ENCODE measurements at regions not wholly inside any gene's neighbourhood (a gene's known extent, or its start where the extent isn't known, plus 50 kb on each side); places are given as distances from the start of the nearest gene placed in this dataset.

DNA sequence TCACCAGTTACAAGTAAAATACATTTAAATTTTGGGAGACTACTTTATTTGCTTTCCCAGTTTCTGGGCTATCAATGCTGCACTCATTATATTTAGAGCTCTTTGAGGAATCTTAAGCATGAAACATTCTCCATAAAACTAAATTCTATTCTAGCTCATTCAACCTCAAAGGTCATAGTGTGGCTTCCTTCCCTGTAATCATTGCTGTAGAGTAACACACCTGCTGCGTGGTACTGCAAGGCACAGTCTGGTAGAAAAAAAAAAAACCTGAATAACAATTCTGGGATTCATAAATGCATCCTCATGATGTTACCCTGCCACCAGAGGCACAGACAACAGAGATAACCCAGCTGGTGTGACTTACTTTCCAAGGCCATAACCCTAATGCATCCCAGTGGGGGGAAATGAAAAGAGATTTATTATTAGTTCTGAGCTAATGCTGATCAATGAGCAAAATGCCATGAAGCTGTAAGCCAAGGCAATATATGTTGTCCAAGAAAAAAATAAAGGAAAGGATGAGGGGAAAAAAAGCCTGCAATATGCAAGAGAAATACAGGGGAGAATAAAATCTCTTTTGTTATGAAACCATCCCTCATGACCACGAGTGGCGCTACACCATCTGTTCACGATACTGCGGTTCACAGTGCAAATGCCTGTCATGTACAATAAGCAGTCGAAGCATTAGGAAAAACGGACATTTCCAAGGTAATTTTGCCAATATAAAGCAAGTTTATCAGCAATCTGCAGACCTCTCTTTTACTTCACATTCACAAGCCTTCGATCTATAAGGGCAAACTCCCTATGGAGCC is 1481.6 kb upstream of the PIK3C3 start:
- TF ChIP-seq, protein P1, sequence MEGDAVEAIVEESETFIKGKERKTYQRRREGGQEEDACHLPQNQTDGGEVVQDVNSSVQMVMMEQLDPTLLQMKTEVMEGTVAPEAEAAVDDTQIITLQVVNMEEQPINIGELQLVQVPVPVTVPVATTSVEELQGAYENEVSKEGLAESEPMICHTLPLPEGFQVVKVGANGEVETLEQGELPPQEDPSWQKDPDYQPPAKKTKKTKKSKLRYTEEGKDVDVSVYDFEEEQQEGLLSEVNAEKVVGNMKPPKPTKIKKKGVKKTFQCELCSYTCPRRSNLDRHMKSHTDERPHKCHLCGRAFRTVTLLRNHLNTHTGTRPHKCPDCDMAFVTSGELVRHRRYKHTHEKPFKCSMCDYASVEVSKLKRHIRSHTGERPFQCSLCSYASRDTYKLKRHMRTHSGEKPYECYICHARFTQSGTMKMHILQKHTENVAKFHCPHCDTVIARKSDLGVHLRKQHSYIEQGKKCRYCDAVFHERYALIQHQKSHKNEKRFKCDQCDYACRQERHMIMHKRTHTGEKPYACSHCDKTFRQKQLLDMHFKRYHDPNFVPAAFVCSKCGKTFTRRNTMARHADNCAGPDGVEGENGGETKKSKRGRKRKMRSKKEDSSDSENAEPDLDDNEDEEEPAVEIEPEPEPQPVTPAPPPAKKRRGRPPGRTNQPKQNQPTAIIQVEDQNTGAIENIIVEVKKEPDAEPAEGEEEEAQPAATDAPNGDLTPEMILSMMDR (conservative IDR thresholded peaks at IDR 0.05; ENCODE audit: low read depth) = no peak
- no peak overlapping the region for H3K27ac ChIP-seq
- CTCF ChIA-PET = interaction anchor here (0.6 kb wide), 1 partner anchor 257 kb away, joined by 4 read pairs; no protein-coding TSS in a partner anchor
- DNase-seq (ENCODE audit: low spot score) = no peak
- POLR2A ChIA-PET (ENCODE audit: low non-redundant PET) = no interaction called here

DNA sequence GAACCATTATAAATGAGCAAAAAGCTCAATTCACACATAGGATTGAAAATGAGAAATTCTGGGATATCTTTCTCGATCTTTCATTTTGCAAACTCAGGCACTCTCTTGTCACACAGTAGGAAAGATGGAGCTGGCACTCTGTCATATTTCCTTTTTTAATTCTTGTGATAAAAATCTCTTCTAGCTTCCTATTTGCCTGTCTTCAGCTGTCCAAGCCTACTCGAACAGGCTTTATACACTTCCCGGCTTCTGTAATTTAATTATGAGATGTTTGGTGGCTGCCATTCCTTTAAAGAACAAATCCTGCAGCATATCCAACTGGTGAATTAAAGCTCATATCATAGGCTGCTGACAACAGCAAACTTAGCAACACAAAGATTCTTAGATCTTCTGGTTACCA is 1484.3 kb upstream of the PIK3C3 start:
- TF ChIP-seq, protein P1 (conservative IDR thresholded peaks at IDR 0.05; ENCODE audit: low read depth) = no peak
- ChIA-PET POLR2A (ENCODE audit: low non-redundant PET) (no interaction called here), CTCF (no interaction called here)
- no peak for DNase-seq (ENCODE audit: low spot score)
- H3K27ac ChIP-seq = no peak overlapping the region

DNA sequence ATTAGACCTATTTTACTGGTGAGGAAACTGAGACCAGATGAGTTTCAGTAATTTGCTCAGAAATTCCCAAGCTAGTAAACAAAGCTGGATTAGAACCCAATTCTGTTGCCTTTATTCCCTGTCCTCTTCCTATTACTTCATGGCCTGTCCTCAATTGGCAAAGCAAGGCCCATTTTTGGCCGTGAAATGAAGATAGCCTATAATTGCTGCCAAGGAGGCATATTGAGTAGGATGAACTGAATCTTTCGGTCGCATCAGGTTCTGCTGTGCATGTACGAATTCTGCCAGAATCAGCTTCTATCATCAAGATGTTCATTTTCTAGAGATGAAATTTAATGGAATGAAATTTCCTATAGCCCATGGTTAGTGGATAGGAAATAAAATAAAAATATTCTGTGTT is 1485.2 kb upstream of the PIK3C3 start:
- ChIA-PET POLR2A (ENCODE audit: low non-redundant PET) (no interaction called here), CTCF (no interaction called here)
- H3K27ac ChIP-seq = no peak overlapping the region
- TF ChIP-seq, protein P1 (conservative IDR thresholded peaks at IDR 0.05; ENCODE audit: low read depth) = no peak
- no peak for DNase-seq (ENCODE audit: low spot score)

DNA sequence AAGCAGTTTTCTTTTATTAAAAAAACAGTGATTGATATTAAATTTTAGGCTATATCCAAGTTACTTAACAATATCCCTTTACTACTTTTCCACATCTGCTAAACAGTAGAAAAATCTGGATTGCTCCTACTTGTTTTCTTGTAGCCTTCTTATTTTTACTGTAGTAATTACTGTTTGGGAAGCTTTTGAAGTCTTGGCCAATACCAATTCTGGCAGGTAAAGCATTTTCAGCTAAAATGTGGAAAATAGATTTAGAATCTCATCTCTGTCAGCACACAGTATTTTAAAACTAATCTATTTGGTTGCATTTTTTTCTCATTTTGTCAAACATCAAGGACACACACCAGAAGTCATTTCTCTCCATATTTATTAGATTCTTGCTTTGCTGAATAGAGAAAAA is 1485.7 kb upstream of the PIK3C3 start:
- ChIA-PET POLR2A (ENCODE audit: low non-redundant PET) (no interaction called here), CTCF (no interaction called here)
- H3K27ac ChIP-seq = no peak overlapping the region
- no peak for DNase-seq (ENCODE audit: low spot score)
- TF ChIP-seq, protein P1 (conservative IDR thresholded peaks at IDR 0.05; ENCODE audit: low read depth) = no peak

DNA sequence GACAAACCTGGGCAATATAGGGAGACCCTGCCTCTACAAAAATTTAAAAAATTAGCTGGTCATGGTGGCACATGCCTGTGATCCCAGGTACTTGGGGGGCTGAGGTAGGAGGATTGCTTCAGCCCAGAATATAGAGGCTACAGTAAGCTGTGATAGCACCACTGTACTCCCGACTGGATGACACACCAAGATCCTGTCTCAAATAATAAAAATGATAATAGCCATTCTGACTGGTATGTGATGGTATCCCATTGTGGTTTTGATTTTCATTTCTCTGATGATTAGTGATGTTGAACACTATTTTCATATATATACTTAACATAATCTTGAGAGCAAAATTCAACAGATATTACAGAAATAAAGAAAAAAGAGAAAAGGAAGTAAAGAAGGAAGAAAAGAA is 1491.0 kb upstream of the PIK3C3 start:
- ChIA-PET CTCF (no interaction called here), POLR2A (ENCODE audit: low non-redundant PET) (no interaction called here)
- TF ChIP-seq, protein P1 (conservative IDR thresholded peaks at IDR 0.05; ENCODE audit: low read depth) = no peak
- no peak overlapping the region for H3K27ac ChIP-seq
- DNase-seq (ENCODE audit: low spot score) = no peak

DNA sequence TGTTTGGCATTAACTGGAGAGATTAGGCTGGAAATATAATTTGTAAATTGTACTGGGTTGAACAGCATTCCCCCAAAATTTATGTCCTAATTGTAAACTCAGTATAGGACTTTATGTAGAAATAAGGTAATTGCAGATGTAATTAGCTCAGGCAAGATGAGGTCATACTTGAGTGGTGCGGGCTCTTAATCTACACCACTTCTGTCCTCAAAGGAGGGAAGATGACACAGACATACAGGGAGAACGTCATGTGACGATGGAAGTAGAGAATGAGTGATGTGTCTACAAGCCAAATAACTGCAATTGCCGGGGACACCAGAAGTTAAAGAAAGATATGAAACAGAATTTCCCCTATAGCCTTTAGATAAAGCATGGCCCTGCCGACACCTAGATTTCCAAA is 1501.1 kb upstream of the PIK3C3 start:
- no peak overlapping the region for H3K27ac ChIP-seq
- CTCF ChIA-PET = no interaction called here
- TF ChIP-seq, protein P1 (conservative IDR thresholded peaks at IDR 0.05; ENCODE audit: low read depth) = no peak
- DNase-seq (ENCODE audit: low spot score) = no peak
- POLR2A ChIA-PET (ENCODE audit: low non-redundant PET) = no interaction called here

Data from RWPE1 (cell line).